ENCODE measurements at regions not wholly inside any gene's neighbourhood (a gene's known extent, or its start where the extent isn't known, plus 50 kb on each side); places are given as distances from the start of the nearest gene placed in this dataset.

DNA sequence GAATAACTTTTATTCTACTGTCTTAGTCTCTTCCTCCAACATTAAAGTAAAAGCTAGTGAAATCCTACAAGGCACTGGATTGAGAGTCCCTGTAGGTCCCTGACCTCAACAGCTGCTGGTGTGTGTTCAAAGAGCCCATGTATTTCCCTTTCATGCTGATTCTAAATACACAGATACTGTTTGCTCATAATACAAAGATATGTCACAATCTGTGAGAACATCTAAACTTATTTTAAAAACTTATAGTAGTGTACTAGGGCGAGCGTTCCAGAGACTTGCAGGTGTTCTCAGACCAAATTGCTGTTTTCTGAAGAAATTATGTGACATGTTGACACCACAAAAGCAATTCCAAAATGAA lies 145.9 kb upstream of the LIPC start:
- TF ChIP-seq, protein P1, sequence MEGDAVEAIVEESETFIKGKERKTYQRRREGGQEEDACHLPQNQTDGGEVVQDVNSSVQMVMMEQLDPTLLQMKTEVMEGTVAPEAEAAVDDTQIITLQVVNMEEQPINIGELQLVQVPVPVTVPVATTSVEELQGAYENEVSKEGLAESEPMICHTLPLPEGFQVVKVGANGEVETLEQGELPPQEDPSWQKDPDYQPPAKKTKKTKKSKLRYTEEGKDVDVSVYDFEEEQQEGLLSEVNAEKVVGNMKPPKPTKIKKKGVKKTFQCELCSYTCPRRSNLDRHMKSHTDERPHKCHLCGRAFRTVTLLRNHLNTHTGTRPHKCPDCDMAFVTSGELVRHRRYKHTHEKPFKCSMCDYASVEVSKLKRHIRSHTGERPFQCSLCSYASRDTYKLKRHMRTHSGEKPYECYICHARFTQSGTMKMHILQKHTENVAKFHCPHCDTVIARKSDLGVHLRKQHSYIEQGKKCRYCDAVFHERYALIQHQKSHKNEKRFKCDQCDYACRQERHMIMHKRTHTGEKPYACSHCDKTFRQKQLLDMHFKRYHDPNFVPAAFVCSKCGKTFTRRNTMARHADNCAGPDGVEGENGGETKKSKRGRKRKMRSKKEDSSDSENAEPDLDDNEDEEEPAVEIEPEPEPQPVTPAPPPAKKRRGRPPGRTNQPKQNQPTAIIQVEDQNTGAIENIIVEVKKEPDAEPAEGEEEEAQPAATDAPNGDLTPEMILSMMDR (IDR thresholded peaks at IDR 0.05), result no peak
- TF ChIP-seq POLR2A (IDR thresholded peaks at IDR 0.05) (no peak), POLR2AphosphoS5 (IDR thresholded peaks at IDR 0.05) (no peak), EP300 (IDR thresholded peaks at IDR 0.05) (no peak)

Measured in upper lobe of left lung (tissue), 4 donors.